ENCODE measurements at regions not wholly inside any gene's neighbourhood (a gene's known extent, or its start where the extent isn't known, plus 50 kb on each side); places are given as distances from the start of the nearest gene placed in this dataset.
"Not testable (repeated sequence)": the region's sequence is repeated elsewhere in the genome, so short reads cannot be mapped to it uniquely, and the experiment has no call there.

- no peak for DNase-seq
- intact Hi-C loops (cut with DNase I), result no loop called here
These were observed 166.6 kb downstream of the DKK2 start for GRCh38 chr4:106869551-106869950.

- DNase-seq, result no peak
- intact Hi-C loops (cut with DNase I), result no loop called here
These were observed 167.6 kb downstream of the DKK2 start for GRCh38 chr4:106868381-106869035.

GRCh38 chr4:106864231-106864630 lies 171.9 kb downstream of the DKK2 start:
- no peak for DNase-seq
- intact Hi-C loops (cut with DNase I), result no loop called here

- DNase-seq, result no peak
- intact Hi-C loops (cut with DNase I), result no loop called here
These were observed 181.4 kb downstream of the DKK2 start for GRCh38 chr4:106854569-106855351.

- intact Hi-C loops (cut with DNase I), result no loop called here
- no peak for DNase-seq
These were observed 183.7 kb downstream of the DKK2 start for GRCh38 chr4:106852426-106852825.

- DNase-seq, result no peak
- intact Hi-C loops (cut with DNase I), result no loop called here
These were observed 184.4 kb downstream of the DKK2 start for GRCh38 chr4:106851726-106852125.

GRCh38 chr4:106850691-106851090 lies 185.4 kb downstream of the DKK2 start:
- intact Hi-C loops (cut with DNase I), result no loop called here
- DNase-seq, result no peak

- DNase-seq, result no peak
- intact Hi-C loops (cut with DNase I), result no loop called here
These were observed 200.2 kb downstream of the DKK2 start for GRCh38 chr4:106835919-106836318.

- intact Hi-C loops (cut with DNase I), result no loop called here
These were observed 205.2 kb downstream of the DKK2 start for GRCh38 chr4:106830879-106831278.

GRCh38 chr4:106818764-106819163 lies 217.3 kb downstream of the DKK2 start:
- intact Hi-C loops (cut with DNase I), result no loop called here

More at GRCh38 chr4:106830879-106831278, 205.2 kb downstream of the DKK2 start:
- no peak for DNase-seq

GRCh38 chr4:106816496-106816895 lies 219.6 kb downstream of the DKK2 start:
- DNase-seq, result no peak
- intact Hi-C loops (cut with DNase I), result no loop called here

More at GRCh38 chr4:106818764-106819163, 217.3 kb downstream of the DKK2 start:
- no peak for DNase-seq

GRCh38 chr4:106810122-106810521 lies 226.0 kb downstream of the DKK2 start:
- intact Hi-C loops (cut with DNase I), result no loop called here
- no peak for DNase-seq

- no peak for DNase-seq
These were observed 227.0 kb downstream of the DKK2 start for GRCh38 chr4:106809076-106809475.

GRCh38 chr4:106806158-106806797 lies 229.8 kb downstream of the DKK2 start:
- intact Hi-C loops (cut with DNase I), result no loop called here
- DNase-seq, result no peak

More at GRCh38 chr4:106809076-106809475, 227.0 kb downstream of the DKK2 start:
- intact Hi-C loops (cut with DNase I), result no loop called here

GRCh38 chr4:106803083-106803482 lies 233.0 kb downstream of the DKK2 start:
- intact Hi-C loops (cut with DNase I), result no loop called here
- no peak for DNase-seq

- no peak for DNase-seq
- intact Hi-C loops (cut with DNase I), result no loop called here
These were observed 234.7 kb downstream of the DKK2 start for GRCh38 chr4:106801386-106801785.

GRCh38 chr4:106796876-106797275 lies 239.2 kb downstream of the DKK2 start:
- intact Hi-C loops (cut with DNase I), result no loop called here
- DNase-seq, result no peak

- intact Hi-C loops (cut with DNase I), result no loop called here
- DNase-seq, result no peak
These were observed 240.8 kb downstream of the DKK2 start for GRCh38 chr4:106795326-106795725.

- DNase-seq, result no peak
- intact Hi-C loops (cut with DNase I), result no loop called here
These were observed 242.2 kb downstream of the DKK2 start for GRCh38 chr4:106793933-106794332.

GRCh38 chr4:106775636-106776035 lies 260.5 kb downstream of the DKK2 start:
- DNase-seq, result no peak
- intact Hi-C loops (cut with DNase I), result no loop called here

- DNase-seq; intact Hi-C loops (cut with DNase I): not testable (repeated sequence)
These were observed 262.1 kb downstream of the DKK2 start for GRCh38 chr4:106774055-106774454.

All from posterior cingulate gyrus (tissue), 11 donors.